Vagina (tissue), 2 donors: ENCODE measurements at regions not wholly inside any gene's neighbourhood (a gene's known extent, or its start where the extent isn't known, plus 50 kb on each side); places are given as distances from the start of the nearest gene placed in this dataset.

ENCODE experiments used
- DNase-seq, 2 donors: peaks; one replicate each; pipeline ENCODE4 v3.0.0-alpha.2; 2017; ENCODE audit errors: extremely low spot score in 2 of 2
- H3K27ac ChIP-seq: fragments of 200-600 bp; sonication (generic); one replicate; pipeline ENCODE4 v1.5.1; 2019
- H3K27me3 ChIP-seq: fragments of 200-600 bp; sonication (generic); one replicate; pipeline ENCODE4 v1.5.1; 2019
- H3K36me3 ChIP-seq, 2 donors: fragments of 200-600 bp; sonication (generic); one replicate each; pipeline ENCODE4 v1.5.1; 2017 to 2019
- H3K4me1 ChIP-seq: fragments of 200-600 bp; sonication (generic); one replicate; pipeline ENCODE4 v1.5.1; 2019
- H3K4me3 ChIP-seq, 2 donors: fragments of 200-600 bp; sonication (generic); 1 replicate in 1 of 2; 2 replicates in 1 of 2; pipeline ENCODE4 v1.5.1; 2016 to 2019
- H3K9me3 ChIP-seq: fragments of 200-600 bp; sonication (generic); one replicate; pipeline ENCODE4 v1.5.1; 2019
- CTCF ChIP-seq, 3 experiments: fragments of 450-650 bp in 2 of 3; fragments of 200-600 bp in 1 of 3; sonication (generic) in 1 of 3; IDR thresholded peaks; one replicate each; pipeline ENCODE4 v1.5.1; 2017 to 2019; ENCODE audit warnings: antibody characterized with exemption in 3 of 3, mild to moderate bottlenecking in 2 of 3, moderate library complexity in 2 of 3
- POLR2A ChIP-seq, 2 donors: fragments of 450-650 bp; IDR thresholded peaks; one replicate each; pipeline ENCODE4 v1.6.1; 2017; ENCODE audit warnings: antibody characterized with exemption in 2 of 2, mild to moderate bottlenecking in 2 of 2, moderate library complexity in 2 of 2
- POLR2AphosphoS5 ChIP-seq, 2 donors: sonication (generic); formaldehyde crosslinking; IDR thresholded peaks; one replicate each; pipeline ENCODE4 v1.9.0; 2017; ENCODE audit warnings: antibody characterized with exemption in 2 of 2, mild to moderate bottlenecking in 2 of 2, low read depth in 1 of 2; ENCODE audit not compliant: insufficient read depth in 1 of 2
- intact Hi-C: fragments of 100-400 bp; cut with DNase I; formaldehyde crosslinking; loops from one replicate; pipeline ENCODE4 v1.15.1; 2023

GRCh38 chr2:71926876-71927756 lies 220.5 kb downstream of the CYP26B1 start:
- peaks cover 5% of the 10 kb centered on the region for H3K4me1 ChIP-seq
- H3K27me3 ChIP-seq, result no peaks in the 10 kb centered on the region
- no peak overlapping the region for H3K27ac ChIP-seq
- no peak for TF ChIP-seq CTCF (IDR thresholded peaks at IDR 0.05)
- TF ChIP-seq POLR2AphosphoS5 (IDR thresholded peaks at IDR 0.05; ENCODE audit: insufficient read depth in 1 of 2, low read depth in 1 of 2), result no peak
- no peak for TF ChIP-seq POLR2A (IDR thresholded peaks at IDR 0.05)
- DNase-seq, result no peak
- intact Hi-C loops, result no loop called here
- no peaks in the 10 kb centered on the region for H3K36me3 ChIP-seq
- no peaks in the 10 kb centered on the region for H3K9me3 ChIP-seq
- H3K4me3 ChIP-seq, result no peak overlapping the region

- no peaks in the 10 kb centered on the region for H3K36me3 ChIP-seq
- H3K9me3 ChIP-seq, result no peaks in the 10 kb centered on the region
- H3K4me1 ChIP-seq, result peaks cover 5% of the 10 kb centered on the region
- no peak for DNase-seq
- H3K27me3 ChIP-seq, result no peaks in the 10 kb centered on the region
- intact Hi-C loops, result no loop called here
- H3K4me3 ChIP-seq, result no peak overlapping the region
- H3K27ac ChIP-seq, result no peak overlapping the region
- no peak for TF ChIP-seq CTCF (IDR thresholded peaks at IDR 0.05)
- no peak for TF ChIP-seq POLR2AphosphoS5 (IDR thresholded peaks at IDR 0.05; ENCODE audit: insufficient read depth in 1 of 2, low read depth in 1 of 2)
- no peak for TF ChIP-seq POLR2A (IDR thresholded peaks at IDR 0.05)
Observed at GRCh38 chr2:71926089-71926447, 221.6 kb downstream of the CYP26B1 start.

- DNase-seq, result peak in 1 of 2 donors; percentile 92
- Histone ChIP-seq H3K27me3 (no peaks in the 10 kb centered on the region), H3K9me3 (no peaks in the 10 kb centered on the region), H3K36me3 (no peaks in the 10 kb centered on the region), H3K27ac (no peak overlapping the region), H3K4me1 (peaks cover 5% of the 10 kb centered on the region), H3K4me3 (no peak overlapping the region)
- intact Hi-C loops, result no loop called here
- no peak for TF ChIP-seq POLR2A (IDR thresholded peaks at IDR 0.05)
- TF ChIP-seq POLR2AphosphoS5 (IDR thresholded peaks at IDR 0.05; ENCODE audit: insufficient read depth in 1 of 2, low read depth in 1 of 2), result no peak
Observed at GRCh38 chr2:71925268-71926088, 222.2 kb downstream of the CYP26B1 start.

- no peak overlapping the region for H3K4me3 ChIP-seq
- H3K4me1 ChIP-seq, result no peaks in the 10 kb centered on the region
- H3K27me3 ChIP-seq, result no peaks in the 10 kb centered on the region
- H3K36me3 ChIP-seq, result no peaks in the 10 kb centered on the region
- intact Hi-C loops, result no loop called here
- H3K27ac ChIP-seq, result no peak overlapping the region
- no peaks in the 10 kb centered on the region for H3K9me3 ChIP-seq
- TF ChIP-seq POLR2A (IDR thresholded peaks at IDR 0.05), result no peak
- TF ChIP-seq CTCF (IDR thresholded peaks at IDR 0.05), result peak; percentile 51 to 78 (median 77)
- no peak for TF ChIP-seq POLR2AphosphoS5 (IDR thresholded peaks at IDR 0.05; ENCODE audit: insufficient read depth in 1 of 2, low read depth in 1 of 2)
- peak; percentile 79 to 87 for DNase-seq
Observed at GRCh38 chr2:71923887-71924533, 223.7 kb downstream of the CYP26B1 start.

GRCh38 chr2:71923143-71923525 lies 224.5 kb downstream of the CYP26B1 start:
- DNase-seq, result no peak
- no peaks in the 10 kb centered on the region for H3K9me3 ChIP-seq
- H3K27ac ChIP-seq, result no peak overlapping the region
- H3K4me1 ChIP-seq, result no peaks in the 10 kb centered on the region
- no peaks in the 10 kb centered on the region for H3K27me3 ChIP-seq
- TF ChIP-seq POLR2A (IDR thresholded peaks at IDR 0.05), result no peak
- no peak for TF ChIP-seq CTCF (IDR thresholded peaks at IDR 0.05)
- no peak for TF ChIP-seq POLR2AphosphoS5 (IDR thresholded peaks at IDR 0.05; ENCODE audit: insufficient read depth in 1 of 2, low read depth in 1 of 2)
- intact Hi-C loops, result no loop called here
- no peak overlapping the region for H3K4me3 ChIP-seq
- H3K36me3 ChIP-seq, result no peaks in the 10 kb centered on the region
